B cell (primary cell): ENCODE measurements at regions not wholly inside any gene's neighbourhood (a gene's known extent, or its start where the extent isn't known, plus 50 kb on each side); places are given as distances from the start of the nearest gene placed in this dataset.

Experiments
- EZH2 ChIP-seq: IDR thresholded peaks from 2 replicates; pipeline ENCODE4 v1.6.1; 2012; ENCODE audit warnings: borderline replicate concordance, low read depth, mild to moderate bottlenecking, moderate library complexity, low read length; ENCODE audit not compliant: insufficient read depth, poor library complexity, severe bottlenecking
- TF ChIP-seq, protein P1 (sequence below): fragments of 200-600 bp; IDR thresholded peaks from one replicate; pipeline ENCODE4 v1.8.0; 2022; ENCODE audit warnings: antibody characterized with exemption, mild to moderate bottlenecking

DNA sequence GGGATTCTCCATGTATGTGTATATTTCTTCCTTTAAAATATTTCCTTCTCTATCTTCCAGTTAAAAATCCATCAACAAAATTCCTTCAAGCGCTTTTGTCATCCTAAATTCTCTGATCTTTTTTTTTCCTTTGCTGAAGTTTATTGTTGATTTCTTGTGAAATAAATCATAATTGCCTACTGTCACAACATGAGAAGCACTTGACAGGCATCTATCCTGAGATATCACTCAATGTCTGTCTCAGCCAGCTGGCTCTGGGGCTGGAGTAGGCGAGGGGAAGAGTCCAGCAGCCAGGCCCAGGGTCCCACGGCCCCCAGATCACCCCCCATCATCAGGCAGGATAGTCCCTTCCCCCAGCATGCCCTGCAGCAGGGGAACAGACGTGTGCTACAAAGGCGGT is 109.0 kb upstream of the TLE3 start:
- no peak for TF ChIP-seq EZH2
- TF ChIP-seq, protein P1, sequence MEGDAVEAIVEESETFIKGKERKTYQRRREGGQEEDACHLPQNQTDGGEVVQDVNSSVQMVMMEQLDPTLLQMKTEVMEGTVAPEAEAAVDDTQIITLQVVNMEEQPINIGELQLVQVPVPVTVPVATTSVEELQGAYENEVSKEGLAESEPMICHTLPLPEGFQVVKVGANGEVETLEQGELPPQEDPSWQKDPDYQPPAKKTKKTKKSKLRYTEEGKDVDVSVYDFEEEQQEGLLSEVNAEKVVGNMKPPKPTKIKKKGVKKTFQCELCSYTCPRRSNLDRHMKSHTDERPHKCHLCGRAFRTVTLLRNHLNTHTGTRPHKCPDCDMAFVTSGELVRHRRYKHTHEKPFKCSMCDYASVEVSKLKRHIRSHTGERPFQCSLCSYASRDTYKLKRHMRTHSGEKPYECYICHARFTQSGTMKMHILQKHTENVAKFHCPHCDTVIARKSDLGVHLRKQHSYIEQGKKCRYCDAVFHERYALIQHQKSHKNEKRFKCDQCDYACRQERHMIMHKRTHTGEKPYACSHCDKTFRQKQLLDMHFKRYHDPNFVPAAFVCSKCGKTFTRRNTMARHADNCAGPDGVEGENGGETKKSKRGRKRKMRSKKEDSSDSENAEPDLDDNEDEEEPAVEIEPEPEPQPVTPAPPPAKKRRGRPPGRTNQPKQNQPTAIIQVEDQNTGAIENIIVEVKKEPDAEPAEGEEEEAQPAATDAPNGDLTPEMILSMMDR: no peak
